GM10248 (cell line): ENCODE measurements at regions not wholly inside any gene's neighbourhood (a gene's known extent, or its start where the extent isn't known, plus 50 kb on each side); places are given as distances from the start of the nearest gene placed in this dataset.

ENCODE experiments used
- CTCF ChIA-PET: fragments of 300-600 bp; sonication (Branson Sonifier 250); formaldehyde crosslinking; extraction: SDS; loops from one replicate; lab custom pipeline; 2021; ENCODE audit warnings: antibody characterized with exemption; lab: Yijun Ruan, JAX
- POLR2A ChIA-PET: fragments of 350-650 bp; sonication (Branson Sonifier 250); formaldehyde crosslinking; extraction: SDS; loops from one replicate; lab custom pipeline; 2020; ENCODE audit warnings: antibody characterized with exemption; lab: Yijun Ruan, JAX
- DNase-seq: peaks from one replicate; pipeline ENCODE4 v3.0.0; 2012; ENCODE audit errors: extremely low spot score
- TF ChIP-seq, protein P1 (sequence below): IDR thresholded peaks from 2 replicates; pipeline ENCODE4 v1.5.1; 2012; ENCODE audit warnings: mild to moderate bottlenecking, low read depth; ENCODE audit errors: extremely low read depth, missing control alignments, control extremely low read depth

DNA sequence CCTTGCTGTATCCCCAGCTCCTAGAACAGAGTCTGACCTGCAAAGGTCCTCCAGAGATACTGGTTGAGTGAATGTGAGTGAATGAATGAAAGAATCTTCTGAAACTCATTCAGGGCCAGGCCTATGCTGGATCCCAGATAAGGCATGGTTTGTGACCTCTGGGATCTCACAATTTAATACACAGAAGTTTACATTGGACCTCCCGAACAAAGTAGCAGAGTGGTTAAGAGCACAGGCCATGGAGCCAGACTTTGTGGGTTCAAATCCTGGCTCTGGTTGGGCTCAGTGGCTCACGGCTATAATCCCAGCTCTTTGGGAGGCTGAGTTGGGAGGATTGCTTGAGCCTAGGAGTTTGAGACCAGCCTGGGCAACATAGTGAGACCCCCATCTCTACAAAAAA, 50.8 kb upstream of the CTPS1 start:
- TF ChIP-seq, protein P1, sequence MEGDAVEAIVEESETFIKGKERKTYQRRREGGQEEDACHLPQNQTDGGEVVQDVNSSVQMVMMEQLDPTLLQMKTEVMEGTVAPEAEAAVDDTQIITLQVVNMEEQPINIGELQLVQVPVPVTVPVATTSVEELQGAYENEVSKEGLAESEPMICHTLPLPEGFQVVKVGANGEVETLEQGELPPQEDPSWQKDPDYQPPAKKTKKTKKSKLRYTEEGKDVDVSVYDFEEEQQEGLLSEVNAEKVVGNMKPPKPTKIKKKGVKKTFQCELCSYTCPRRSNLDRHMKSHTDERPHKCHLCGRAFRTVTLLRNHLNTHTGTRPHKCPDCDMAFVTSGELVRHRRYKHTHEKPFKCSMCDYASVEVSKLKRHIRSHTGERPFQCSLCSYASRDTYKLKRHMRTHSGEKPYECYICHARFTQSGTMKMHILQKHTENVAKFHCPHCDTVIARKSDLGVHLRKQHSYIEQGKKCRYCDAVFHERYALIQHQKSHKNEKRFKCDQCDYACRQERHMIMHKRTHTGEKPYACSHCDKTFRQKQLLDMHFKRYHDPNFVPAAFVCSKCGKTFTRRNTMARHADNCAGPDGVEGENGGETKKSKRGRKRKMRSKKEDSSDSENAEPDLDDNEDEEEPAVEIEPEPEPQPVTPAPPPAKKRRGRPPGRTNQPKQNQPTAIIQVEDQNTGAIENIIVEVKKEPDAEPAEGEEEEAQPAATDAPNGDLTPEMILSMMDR, result no peak
- ChIA-PET POLR2A (no interaction called here), CTCF (interaction anchor here (1.6 to 5.6 kb wide), 2 partner anchors 15 to 22 kb away, joined by 5 to 47 read pairs; no protein-coding TSS in a partner anchor)
- no peak for DNase-seq

DNA sequence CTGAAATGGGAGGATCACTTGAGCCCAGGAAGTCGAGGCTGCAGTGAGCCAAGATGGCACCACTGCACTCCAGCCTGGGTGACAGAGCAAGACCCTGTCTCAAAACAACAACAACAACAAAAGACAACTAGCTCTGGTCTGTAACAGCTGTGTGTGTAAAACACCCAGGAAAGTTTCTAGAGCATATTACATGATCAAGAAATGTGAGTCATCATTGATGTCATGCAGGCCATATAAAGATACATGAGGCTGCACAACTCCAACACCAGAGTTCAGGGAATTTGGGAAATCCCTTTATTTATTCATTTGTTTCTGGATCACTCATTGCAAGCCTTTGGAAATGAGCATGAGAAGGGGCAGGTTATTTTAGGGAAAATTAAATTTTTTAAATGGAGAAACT, 50.3 kb upstream of the CTPS1 start:
- ChIA-PET POLR2A (no interaction called here), CTCF (interaction anchor here (1.6 to 5.6 kb wide), 2 partner anchors 14 to 21 kb away, joined by 5 to 47 read pairs; no protein-coding TSS in a partner anchor)
- TF ChIP-seq, protein P1, result no peak
- no peak for DNase-seq
